K562 (cell line): ENCODE measurements at regions not wholly inside any gene's neighbourhood (a gene's known extent, or its start where the extent isn't known, plus 50 kb on each side); places are given as distances from the start of the nearest gene placed in this dataset.

Experiments used
- ATAC-seq: fragments of 200-7000 bp; cut with Tn5 transposase; 3 replicates; pipeline ENCODE4 v1.9.1; 2020; ENCODE audit warnings: moderate library complexity
- BruUV-seq: library from RNA; stranded (reverse); fragments of 400-500 nt; replicated peaks from 2 replicates; lab custom pipeline; 2021; lab: Mats Ljungman, UMichigan
- CTCF ChIA-PET: fragments of 300-600 bp; formaldehyde crosslinking; extraction: SDS; loops from one replicate; lab custom pipeline; 2021; ENCODE audit warnings: low intra/inter-chr PET ratio; lab: Yijun Ruan, JAX
- POLR2A ChIA-PET: fragments of 300-600, 350-650 bp; sonication (Branson Sonifier 250); formaldehyde crosslinking; extraction: SDS; loops from one replicate; lab custom pipeline; 2021; ENCODE audit warnings: antibody characterized with exemption, inconsistent platforms; lab: Yijun Ruan, JAX
- DNase-seq, 4 experiments: peaks; one replicate each; pipeline versions ENCODE4 v3.0.0 to v3.0.0-alpha.2; 2011 to 2018; ENCODE audit warnings: low spot score in 3 of 4, mixed read lengths in 3 of 4; ENCODE audit errors: extremely low read depth in 1 of 4
- FAIRE-seq: peaks from 2 replicates; lab custom pipeline; 2011; peaks lifted over from hg19 to GRCh38; lab: Jason Lieb, UNC
- H2AFZ ChIP-seq: 2 replicates; pipeline ENCODE4 v1.6.0; 2011; ENCODE audit warnings: low read depth, low read length, control low read depth, inconsistent platforms
- H3K27ac ChIP-seq: fragments of 200-600 bp; 3 replicates; pipeline ENCODE4 v1.8.0; 2011; ENCODE audit warnings: low read depth, mild to moderate bottlenecking, control low read depth, inconsistent platforms, low read length, moderate library complexity, mixed read lengths; ENCODE audit errors: extremely low read depth
- H3K27me3 ChIP-seq, 2 experiments: fragments of 300-600 bp in 1 of 2; 2 replicates in 1 of 2; 3 replicates in 1 of 2; pipeline versions ENCODE4 v1.6.0 to v1.8.0; 2011; ENCODE audit warnings: inconsistent platforms in 2 of 2, low read length in 2 of 2, mild to moderate bottlenecking in 1 of 2, mixed read lengths in 1 of 2, moderate library complexity in 1 of 2; ENCODE audit not compliant: control insufficient read depth in 2 of 2, insufficient read depth in 2 of 2
- H3K36me3 ChIP-seq: fragments of 300-600 bp; 3 replicates; pipeline ENCODE4 v1.8.0; 2011; ENCODE audit warnings: mild to moderate bottlenecking, low read length, inconsistent platforms; ENCODE audit not compliant: control insufficient read depth, insufficient read depth
- H3K4me1 ChIP-seq, 2 experiments: fragments of 200-600 bp in 1 of 2; replicated peaks in 1 of 2; 2 replicates in 1 of 2; 3 replicates in 1 of 2; pipeline versions ENCODE4 v1.5.1 to v1.8.0; 2011; ENCODE audit warnings: inconsistent platforms in 2 of 2, low read length in 2 of 2, mild to moderate bottlenecking in 1 of 2, mixed read lengths in 1 of 2, moderate library complexity in 1 of 2; ENCODE audit not compliant: control insufficient read depth in 2 of 2, insufficient read depth in 2 of 2
- H3K4me2 ChIP-seq: 2 replicates; pipeline ENCODE4 v1.6.1; 2011; ENCODE audit warnings: low read length, control low read depth, inconsistent platforms, mixed read lengths; ENCODE audit not compliant: insufficient read depth
- H3K4me3 ChIP-seq: fragments of 200-600 bp; sonication (generic), shearing (Covaris generic); 2 replicates; pipeline ENCODE4 v1.5.1; 2016; ENCODE audit warnings: control low read depth, inconsistent platforms
- H3K79me2 ChIP-seq: fragments of 200-600 bp; 3 replicates; pipeline ENCODE4 v1.8.0; 2011; ENCODE audit warnings: low read length, inconsistent platforms; ENCODE audit not compliant: control insufficient read depth, insufficient read depth
- H3K9ac ChIP-seq, 2 experiments: 2 replicates each; pipeline versions ENCODE4 v1.6.0 to v1.6.1; 2011; ENCODE audit warnings: low read depth in 2 of 2, low read length in 2 of 2, control low read depth in 1 of 2, inconsistent platforms in 1 of 2, mild to moderate bottlenecking in 1 of 2, mixed read lengths in 1 of 2; ENCODE audit not compliant: insufficient read depth in 1 of 2
- H3K9me1 ChIP-seq: one replicate; pipeline ENCODE4 v1.6.0; 2011; ENCODE audit warnings: inconsistent platforms, mild to moderate bottlenecking, low read length, moderate library complexity; ENCODE audit not compliant: control insufficient read depth, insufficient read depth
- H3K9me3 ChIP-seq: replicated peaks from 2 replicates; pipeline ENCODE4 v1.5.1; 2011; ENCODE audit warnings: low read depth, low read length, inconsistent platforms; ENCODE audit not compliant: control insufficient read depth, insufficient read depth
- H4K20me1 ChIP-seq: replicated peaks from 2 replicates; pipeline ENCODE4 v1.6.1; 2011; ENCODE audit warnings: low read length, inconsistent platforms, mixed read lengths; ENCODE audit not compliant: control insufficient read depth, insufficient read depth
- BMI1 ChIP-seq: fragments of 150-350 bp; IDR thresholded peaks from 2 replicates; pipeline ENCODE4 v1.6.1; 2014; ENCODE audit warnings: low read length
- CAMTA2 ChIP-seq: fragments of 250-450 bp; sonication (Bioruptor Pico); conservative IDR thresholded peaks from 2 replicates; pipeline ENCODE4 v1.5.1; 2022
- HOXB6 ChIP-seq: fragments of 250-450 bp; sonication (Bioruptor Pico); IDR thresholded peaks from 2 replicates; pipeline ENCODE4 v1.5.1; 2022; ENCODE audit warnings: mild to moderate bottlenecking, borderline replicate concordance
- JUN ChIP-seq, 2 experiments: sonication (generic) in 1 of 2; formaldehyde crosslinking in 1 of 2; IDR thresholded peaks; 2 replicates each; pipeline versions ENCODE4 v1.6.1 to v1.8.0; 2012 to 2022; ENCODE audit warnings: borderline replicate concordance in 2 of 2, mild to moderate bottlenecking in 2 of 2, improper control_type of control experiment in 1 of 2, low read depth in 1 of 2, low read length in 1 of 2, missing genetic modification reagents in 1 of 2
- KHSRP ChIP-seq: fragments of 450-650 bp; IDR thresholded peaks from 2 replicates; pipeline ENCODE4 v1.6.1; 2017
- MBD2 ChIP-seq: sonication (generic); IDR thresholded peaks from 2 replicates; pipeline ENCODE4 v1.6.1; 2016; ENCODE audit warnings: low read depth, borderline replicate concordance
- NCOR1 ChIP-seq: fragments of 450-650 bp; IDR thresholded peaks from 2 replicates; pipeline ENCODE4 v1.6.1; 2016; ENCODE audit warnings: mild to moderate bottlenecking, moderate library complexity
- NFATC3 ChIP-seq: fragments of 450-650 bp; IDR thresholded peaks from 2 replicates; pipeline ENCODE4 v1.6.1; 2017; ENCODE audit warnings: mild to moderate bottlenecking
- PKNOX1 ChIP-seq: fragments of 450-650 bp; IDR thresholded peaks from 2 replicates; pipeline ENCODE4 v1.6.1; 2016
- SOX6 ChIP-seq: fragments of 450-650 bp; IDR thresholded peaks from 2 replicates; pipeline ENCODE4 v1.6.1; 2014; ENCODE audit warnings: mild to moderate bottlenecking
- TBL1XR1 ChIP-seq, 2 experiments: IDR thresholded peaks; 2 replicates each; pipeline ENCODE4 v1.6.1; 2012; ENCODE audit warnings: improper control_type of control experiment in 2 of 2, low read length in 2 of 2, mild to moderate bottlenecking in 1 of 2
- TEAD1 ChIP-seq, 2 experiments: fragments of 450-650 bp in 1 of 2; sonication (generic) in 1 of 2; formaldehyde crosslinking; IDR thresholded peaks; 2 replicates each; pipeline versions ENCODE4 v1.4.0 to v1.8.0; 2020 to 2022; ENCODE audit warnings: mild to moderate bottlenecking in 2 of 2, missing genetic modification reagents in 1 of 2
- ZFP1 ChIP-seq: fragments of 450-650 bp; formaldehyde crosslinking; IDR thresholded peaks from 2 replicates; pipeline ENCODE4 v1.4.0; 2020; ENCODE audit warnings: mild to moderate bottlenecking, mixed read lengths
- ZNF282 ChIP-seq: sonication (generic); formaldehyde crosslinking; IDR thresholded peaks from 2 replicates; pipeline ENCODE4 v1.8.1; 2023; ENCODE audit warnings: missing genetic modification reagents
- ZNF41 ChIP-seq: fragments of 250-450 bp; sonication (Bioruptor Pico); conservative IDR thresholded peaks from 2 replicates; pipeline ENCODE4 v1.4.0; 2020; ENCODE audit warnings: mild to moderate bottlenecking
- WGBS: fragments of 100-300 bp; shearing (Covaris generic); methylation state at CpG from one replicate; pipeline ENCODE4 v1.1.6; 2016; ENCODE audit warnings: low coverage, mixed read lengths; ENCODE audit not compliant: insufficient coverage; ENCODE audit errors: missing lambda C conversion rate; 5-methylcytosine and 5-hydroxymethylcytosine counted together
- in situ Hi-C: fragments of 300-500 bp; cut with MboI; formaldehyde crosslinking; loops from 4 replicates; pipeline ENCODE4 v1.15.0; 2018; ENCODE audit warnings: inconsistent platforms, mixed read lengths
- intact Hi-C: fragments of 100-400 bp; cut with micrococcal nuclease; formaldehyde crosslinking; loops from 2 replicates; pipeline ENCODE4 v1.14.2; 2022
- TF ChIP-seq, protein P1 (sequence below): sonication (generic); formaldehyde crosslinking; IDR thresholded peaks from 2 replicates; pipeline ENCODE4 v1.8.0; 2022; ENCODE audit warnings: mild to moderate bottlenecking, missing genetic modification reagents, borderline replicate concordance
- TF ChIP-seq, protein P2 (sequence below): fragments of 250-450 bp; sonication (Bioruptor Pico); IDR thresholded peaks from 2 replicates; pipeline ENCODE4 v1.5.0; 2020; ENCODE audit warnings: mild to moderate bottlenecking

GRCh38 chr16:25596194-25596593, 95.6 kb upstream of the HS3ST4 start:
- no peak overlapping the region for H3K27ac ChIP-seq
- ATAC-seq (no peak), DNase-seq (no peak), FAIRE-seq (no peak)
- no peaks in the 10 kb centered on the region for H3K36me3 ChIP-seq
- intact Hi-C loops = no loop called here
- H3K4me3 ChIP-seq = no peak overlapping the region
- no peak for TF ChIP-seq KHSRP
- TF ChIP-seq, protein P1, sequence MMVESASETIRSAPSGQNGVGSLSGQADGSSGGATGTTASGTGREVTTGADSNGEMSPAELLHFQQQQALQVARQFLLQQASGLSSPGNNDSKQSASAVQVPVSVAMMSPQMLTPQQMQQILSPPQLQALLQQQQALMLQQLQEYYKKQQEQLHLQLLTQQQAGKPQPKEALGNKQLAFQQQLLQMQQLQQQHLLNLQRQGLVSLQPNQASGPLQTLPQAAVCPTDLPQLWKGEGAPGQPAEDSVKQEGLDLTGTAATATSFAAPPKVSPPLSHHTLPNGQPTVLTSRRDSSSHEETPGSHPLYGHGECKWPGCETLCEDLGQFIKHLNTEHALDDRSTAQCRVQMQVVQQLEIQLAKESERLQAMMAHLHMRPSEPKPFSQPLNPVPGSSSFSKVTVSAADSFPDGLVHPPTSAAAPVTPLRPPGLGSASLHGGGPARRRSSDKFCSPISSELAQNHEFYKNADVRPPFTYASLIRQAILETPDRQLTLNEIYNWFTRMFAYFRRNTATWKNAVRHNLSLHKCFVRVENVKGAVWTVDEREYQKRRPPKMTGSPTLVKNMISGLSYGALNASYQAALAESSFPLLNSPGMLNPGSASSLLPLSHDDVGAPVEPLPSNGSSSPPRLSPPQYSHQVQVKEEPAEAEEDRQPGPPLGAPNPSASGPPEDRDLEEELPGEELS (CRISPR knock-in tag) = no peak
- no peak for TF ChIP-seq CAMTA2 (CRISPR knock-in tag)
- TF ChIP-seq MBD2 = no peak
- TF ChIP-seq ZNF41 (CRISPR knock-in tag) = no peak
- no peak for TF ChIP-seq ZFP1
- TF ChIP-seq NCOR1 = no peak
- TF ChIP-seq, protein P2, sequence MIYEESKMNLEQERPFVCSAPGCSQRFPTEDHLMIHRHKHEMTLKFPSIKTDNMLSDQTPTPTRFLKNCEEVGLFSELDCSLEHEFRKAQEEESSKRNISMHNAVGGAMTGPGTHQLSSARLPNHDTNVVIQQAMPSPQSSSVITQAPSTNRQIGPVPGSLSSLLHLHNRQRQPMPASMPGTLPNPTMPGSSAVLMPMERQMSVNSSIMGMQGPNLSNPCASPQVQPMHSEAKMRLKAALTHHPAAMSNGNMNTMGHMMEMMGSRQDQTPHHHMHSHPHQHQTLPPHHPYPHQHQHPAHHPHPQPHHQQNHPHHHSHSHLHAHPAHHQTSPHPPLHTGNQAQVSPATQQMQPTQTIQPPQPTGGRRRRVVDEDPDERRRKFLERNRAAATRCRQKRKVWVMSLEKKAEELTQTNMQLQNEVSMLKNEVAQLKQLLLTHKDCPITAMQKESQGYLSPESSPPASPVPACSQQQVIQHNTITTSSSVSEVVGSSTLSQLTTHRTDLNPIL (CRISPR knock-in tag) = no peak
- no peak for TF ChIP-seq SOX6
- TF ChIP-seq TBL1XR1 (IDR thresholded peaks at IDR 0.05; ENCODE audit: low read length in 2 of 2) = no peak
- TF ChIP-seq PKNOX1 = no peak
- TF ChIP-seq NFATC3 = no peak
- no peak for TF ChIP-seq TEAD1 (CRISPR knock-in tag; IDR thresholded peaks at IDR 0.05)
- no peak for TF ChIP-seq HOXB6 (CRISPR knock-in tag)
- TF ChIP-seq ZNF282 (CRISPR knock-in tag) = no peak
- TF ChIP-seq JUN (IDR thresholded peaks at IDR 0.05; ENCODE audit: borderline replicate concordance, low read depth, low read length) = no peak
- TF ChIP-seq JUN (CRISPR knock-in tag; IDR thresholded peaks at IDR 0.05; ENCODE audit: borderline replicate concordance) = no peak
- TF ChIP-seq BMI1 = no peak
- ChIA-PET CTCF (no interaction called here), POLR2A (no interaction called here)
- H3K9me3 ChIP-seq = no peaks in the 10 kb centered on the region
- no peak overlapping the region for H3K9ac ChIP-seq
- in situ Hi-C loops = no loop called here
- no peaks in the 10 kb centered on the region for H3K9me1 ChIP-seq
- H4K20me1 ChIP-seq = no peaks in the 10 kb centered on the region
- H3K27me3 ChIP-seq = peaks cover 0 to 5% of the 10 kb centered on the region in 2 experiments; a peak in 1 of 5 replicates
- H3K79me2 ChIP-seq = no peaks in the 10 kb centered on the region
- no peak overlapping the region for H2AFZ ChIP-seq
- no TSS peak for BruUV-seq
- no peak overlapping the region for H3K4me2 ChIP-seq
- 0% methylated on average over 2 of the region's 2 CpGs for WGBS
- H3K4me1 ChIP-seq = no peaks in the 10 kb centered on the region
